Activated CD4-positive, alpha-beta T cell treated with anti-CD3 and anti-CD28 coated beads, Interleukin-2, amount 10 ng/mL, durations not matched to agents 24 days and 14 days (primary cell): ENCODE measurements at regions not wholly inside any gene's neighbourhood (a gene's known extent, or its start where the extent isn't known, plus 50 kb on each side); places are given as distances from the start of the nearest gene placed in this dataset.
"Not testable (repeated sequence)": the region's sequence is repeated elsewhere in the genome, so short reads cannot be mapped to it uniquely, and the experiment has no call there.

Experiments
- DNase-seq: peaks from one replicate; pipeline ENCODE4 v3.0.0; 2022
- H3K27ac Mint-ChIP-seq: one replicate; pipeline ENCODE4 v1.8.0; 2022; ENCODE audit warnings: mild to moderate bottlenecking, mixed read lengths
- H3K27me3 Mint-ChIP-seq: one replicate; pipeline ENCODE4 v1.8.0; 2022; ENCODE audit warnings: mixed read lengths
- H3K36me3 Mint-ChIP-seq: one replicate; pipeline ENCODE4 v1.8.0; 2022; ENCODE audit warnings: low read depth, mild to moderate bottlenecking, mixed read lengths
- H3K4me1 Mint-ChIP-seq: one replicate; pipeline ENCODE4 v1.8.0; 2021; ENCODE audit warnings: mixed read lengths
- H3K4me3 Mint-ChIP-seq: one replicate; pipeline ENCODE4 v1.8.0; 2022; ENCODE audit warnings: mild to moderate bottlenecking, moderate library complexity, mixed read lengths
- H3K9me3 Mint-ChIP-seq: one replicate; pipeline ENCODE4 v1.8.0; 2021; ENCODE audit warnings: mixed read lengths
- intact Hi-C: fragments of 100-400 bp; cut with micrococcal nuclease; formaldehyde crosslinking; loops from one replicate; pipeline ENCODE4 v1.15.1; 2023

GRCh38 chr15:22255606-22256005, 175.3 kb downstream of the OR4M2 start:
- peaks cover 25% of the 10 kb centered on the region for H3K4me1 Mint-ChIP-seq
- H3K4me3 Mint-ChIP-seq, H3K27ac Mint-ChIP-seq, H3K9me3 Mint-ChIP-seq, H3K36me3 Mint-ChIP-seq, intact Hi-C loops, DNase-seq: not testable (repeated sequence)
- H3K27me3 Mint-ChIP-seq = peaks cover 12% of the 10 kb centered on the region

- H3K36me3 Mint-ChIP-seq, H3K27ac Mint-ChIP-seq, intact Hi-C loops, DNase-seq, H3K4me3 Mint-ChIP-seq, H3K9me3 Mint-ChIP-seq, H3K27me3 Mint-ChIP-seq: not testable (repeated sequence)
- peaks cover 28% of the 10 kb centered on the region for H3K4me1 Mint-ChIP-seq
Measured at GRCh38 chr15:22256389-22257046, 176.2 kb downstream of the OR4M2 start.

GRCh38 chr15:22257047-22258008, 177.0 kb downstream of the OR4M2 start:
- intact Hi-C loops = no loop called here
- H3K4me1 Mint-ChIP-seq = peaks cover 28% of the 10 kb centered on the region
- H3K36me3 Mint-ChIP-seq = no peaks in the 10 kb centered on the region
- H3K9me3 Mint-ChIP-seq = no peaks in the 10 kb centered on the region
- H3K27ac Mint-ChIP-seq = no peak overlapping the region
- H3K4me3 Mint-ChIP-seq = no peak overlapping the region
- H3K27me3 Mint-ChIP-seq = peaks cover 9% of the 10 kb centered on the region
- DNase-seq = no peak

GRCh38 chr15:22258009-22258397, 177.7 kb downstream of the OR4M2 start:
- intact Hi-C loops = no loop called here
- H3K4me3 Mint-ChIP-seq = no peak overlapping the region
- peaks cover 9% of the 10 kb centered on the region for H3K27me3 Mint-ChIP-seq
- H3K4me1 Mint-ChIP-seq = peaks cover 28% of the 10 kb centered on the region
- no peaks in the 10 kb centered on the region for H3K9me3 Mint-ChIP-seq
- H3K36me3 Mint-ChIP-seq = no peaks in the 10 kb centered on the region
- no peak for DNase-seq
- no peak overlapping the region for H3K27ac Mint-ChIP-seq

GRCh38 chr15:22258398-22259150, 178.2 kb downstream of the OR4M2 start:
- DNase-seq = no peak
- Mint-ChIP-seq H3K36me3 (no peaks in the 10 kb centered on the region), H3K27ac (no peak overlapping the region), H3K9me3 (no peaks in the 10 kb centered on the region), H3K4me1 (peaks cover 27% of the 10 kb centered on the region), H3K4me3 (no peak overlapping the region), H3K27me3 (peaks cover 9% of the 10 kb centered on the region)
- intact Hi-C loops = no loop called here

GRCh38 chr15:22259151-22259750, 178.9 kb downstream of the OR4M2 start:
- H3K4me1 Mint-ChIP-seq = peaks cover 20% of the 10 kb centered on the region
- H3K27me3 Mint-ChIP-seq, H3K27ac Mint-ChIP-seq, H3K4me3 Mint-ChIP-seq, H3K36me3 Mint-ChIP-seq, DNase-seq, H3K9me3 Mint-ChIP-seq, intact Hi-C loops: not testable (repeated sequence)

- Mint-ChIP-seq H3K27ac (no peak overlapping the region), H3K36me3 (no peaks in the 10 kb centered on the region), H3K4me1 (peaks cover 16% of the 10 kb centered on the region), H3K9me3 (no peaks in the 10 kb centered on the region), H3K4me3 (peak overlapping the region; percentile 15), H3K27me3 (peaks cover 7% of the 10 kb centered on the region)
- intact Hi-C loops = no loop called here
- DNase-seq = peak; percentile 67
Measured at GRCh38 chr15:22259881-22260421, 179.6 kb downstream of the OR4M2 start.

GRCh38 chr15:22262613-22263020, 182.3 kb downstream of the OR4M2 start:
- peaks cover 14% of the 10 kb centered on the region for H3K4me1 Mint-ChIP-seq
- no peaks in the 10 kb centered on the region for H3K27me3 Mint-ChIP-seq
- intact Hi-C loops = no loop called here
- no peak overlapping the region for H3K4me3 Mint-ChIP-seq
- H3K9me3 Mint-ChIP-seq = no peaks in the 10 kb centered on the region
- no peaks in the 10 kb centered on the region for H3K36me3 Mint-ChIP-seq
- no peak overlapping the region for H3K27ac Mint-ChIP-seq
- DNase-seq = no peak

- intact Hi-C loops = no loop called here
- Mint-ChIP-seq H3K27ac (no peak overlapping the region), H3K9me3 (no peaks in the 10 kb centered on the region), H3K36me3 (no peaks in the 10 kb centered on the region), H3K27me3 (no peaks in the 10 kb centered on the region), H3K4me3 (no peak overlapping the region), H3K4me1 (peaks cover 14% of the 10 kb centered on the region)
- no peak for DNase-seq
Measured at GRCh38 chr15:22263738-22264137, 183.4 kb downstream of the OR4M2 start.

- DNase-seq, H3K27me3 Mint-ChIP-seq, H3K9me3 Mint-ChIP-seq, intact Hi-C loops, H3K27ac Mint-ChIP-seq, H3K4me3 Mint-ChIP-seq, H3K36me3 Mint-ChIP-seq: not testable (repeated sequence)
- peaks cover 14% of the 10 kb centered on the region for H3K4me1 Mint-ChIP-seq
Measured at GRCh38 chr15:22264272-22264671, 183.9 kb downstream of the OR4M2 start.

GRCh38 chr15:22265056-22265945, 185.0 kb downstream of the OR4M2 start:
- peaks cover 5% of the 10 kb centered on the region for H3K4me1 Mint-ChIP-seq
- H3K27ac Mint-ChIP-seq = no peak overlapping the region
- no peak overlapping the region for H3K4me3 Mint-ChIP-seq
- no peaks in the 10 kb centered on the region for H3K36me3 Mint-ChIP-seq
- H3K27me3 Mint-ChIP-seq = no peaks in the 10 kb centered on the region
- peak; percentile 69 for DNase-seq
- intact Hi-C loops = no loop called here
- H3K9me3 Mint-ChIP-seq = no peaks in the 10 kb centered on the region

GRCh38 chr15:22265970-22266369, 185.6 kb downstream of the OR4M2 start:
- peaks cover under 1% of the 10 kb centered on the region for H3K4me1 Mint-ChIP-seq
- no peak overlapping the region for H3K27ac Mint-ChIP-seq
- no peak for DNase-seq
- H3K4me3 Mint-ChIP-seq = no peak overlapping the region
- no peaks in the 10 kb centered on the region for H3K36me3 Mint-ChIP-seq
- H3K9me3 Mint-ChIP-seq = no peaks in the 10 kb centered on the region
- intact Hi-C loops = no loop called here
- H3K27me3 Mint-ChIP-seq = no peaks in the 10 kb centered on the region

- Mint-ChIP-seq H3K27ac (no peak overlapping the region), H3K36me3 (no peaks in the 10 kb centered on the region), H3K27me3 (no peaks in the 10 kb centered on the region), H3K4me3 (no peak overlapping the region), H3K4me1 (no peaks in the 10 kb centered on the region), H3K9me3 (no peaks in the 10 kb centered on the region)
- intact Hi-C loops = no loop called here
- DNase-seq = no peak
Measured at GRCh38 chr15:22267761-22268160, 187.4 kb downstream of the OR4M2 start.
